GM23248 (cell line): ENCODE measurements at regions not wholly inside any gene's neighbourhood (a gene's known extent, or its start where the extent isn't known, plus 50 kb on each side); places are given as distances from the start of the nearest gene placed in this dataset.
"Not testable (repeated sequence)": the region's sequence is repeated elsewhere in the genome, so short reads cannot be mapped to it uniquely, and the experiment has no call there.

Source experiments
- DNase-seq: peaks from one replicate; pipeline ENCODE4 v3.0.0-alpha.2; 2015
- H2AFZ ChIP-seq: fragments of 200-600 bp; sonication (generic); 2 replicates; pipeline ENCODE4 v1.6.1; 2016; ENCODE audit warnings: antibody characterized with exemption
- H3F3A ChIP-seq: fragments of 200-600 bp; sonication (generic); 2 replicates; pipeline ENCODE4 v1.6.1; 2016; ENCODE audit warnings: mild to moderate bottlenecking, antibody characterized with exemption, mixed run types; ENCODE audit not compliant: insufficient read depth
- H3K27ac ChIP-seq: fragments of 200-600 bp; sonication (generic); 2 replicates; pipeline ENCODE4 v1.5.1; 2016; ENCODE audit warnings: mild to moderate bottlenecking
- H3K27me3 ChIP-seq: fragments of 200-600 bp; sonication (generic); replicated peaks from 2 replicates; pipeline ENCODE4 v1.6.1; 2016; ENCODE audit warnings: mild to moderate bottlenecking; ENCODE audit not compliant: insufficient read depth
- H3K36me3 ChIP-seq: fragments of 200-600 bp; sonication (generic); 2 replicates; pipeline ENCODE4 v1.6.1; 2016; ENCODE audit warnings: low read depth, mild to moderate bottlenecking
- H3K4me1 ChIP-seq: fragments of 200-600 bp; sonication (generic); 2 replicates; pipeline ENCODE4 v1.6.1; 2016; ENCODE audit warnings: mild to moderate bottlenecking; ENCODE audit not compliant: insufficient read depth
- H3K4me2 ChIP-seq: fragments of 200-600 bp; sonication (generic); one replicate; pipeline ENCODE4 v1.6.1; 2016; ENCODE audit warnings: mild to moderate bottlenecking; ENCODE audit not compliant: unreplicated experiment
- H3K4me3 ChIP-seq: fragments of 200-600 bp; sonication (generic); 2 replicates; pipeline ENCODE4 v1.5.1; 2016; ENCODE audit warnings: mild to moderate bottlenecking
- H3K79me2 ChIP-seq: fragments of 200-600 bp; sonication (generic); 2 replicates; pipeline ENCODE4 v1.6.1; 2016; ENCODE audit warnings: mild to moderate bottlenecking; ENCODE audit not compliant: insufficient read depth
- H3K9ac ChIP-seq: fragments of 200-600 bp; sonication (generic); 2 replicates; pipeline ENCODE4 v1.6.1; 2016; ENCODE audit warnings: mild to moderate bottlenecking
- H3K9me2 ChIP-seq: fragments of 200-600 bp; sonication (generic); 2 replicates; pipeline ENCODE4 v1.6.1; 2016; ENCODE audit warnings: mixed run types, mild to moderate bottlenecking, moderate library complexity; ENCODE audit not compliant: insufficient read depth
- H3K9me3 ChIP-seq: fragments of 200-600 bp; sonication (generic); one replicate; pipeline ENCODE4 v1.6.1; 2017; ENCODE audit warnings: low read depth
- H4K20me1 ChIP-seq: fragments of 200-600 bp; sonication (generic); 2 replicates; pipeline ENCODE4 v1.6.0; 2016; ENCODE audit not compliant: insufficient read depth
- EZH2 ChIP-seq: fragments of 200-600 bp; sonication (generic); IDR thresholded peaks from 2 replicates; pipeline ENCODE4 v1.6.1; 2018; ENCODE audit warnings: antibody characterized with exemption, mild to moderate bottlenecking; ENCODE audit not compliant: insufficient read depth, poor library complexity, severe bottlenecking
- EZH2phosphoT487 ChIP-seq: fragments of 200-600 bp; sonication (generic); IDR thresholded peaks from 2 replicates; pipeline ENCODE4 v1.6.1; 2018; ENCODE audit warnings: antibody characterized with exemption, moderate library complexity, mild to moderate bottlenecking, low read depth; ENCODE audit not compliant: insufficient read depth
- WGBS, 2 experiments: methylation state at CpG; one replicate each; pipeline ENCODE4 v1.1.6; 2015 to 2017; ENCODE audit warnings: low lambda C conversion rate in 2 of 2, low coverage in 1 of 2; ENCODE audit errors: missing lambda C conversion rate in 2 of 2; 5-methylcytosine and 5-hydroxymethylcytosine counted together
- in situ Hi-C: fragments of 300-500 bp; cut with MboI; formaldehyde crosslinking; loops from 2 replicates; pipeline ENCODE4 v1.15.0; 2020

DNA sequence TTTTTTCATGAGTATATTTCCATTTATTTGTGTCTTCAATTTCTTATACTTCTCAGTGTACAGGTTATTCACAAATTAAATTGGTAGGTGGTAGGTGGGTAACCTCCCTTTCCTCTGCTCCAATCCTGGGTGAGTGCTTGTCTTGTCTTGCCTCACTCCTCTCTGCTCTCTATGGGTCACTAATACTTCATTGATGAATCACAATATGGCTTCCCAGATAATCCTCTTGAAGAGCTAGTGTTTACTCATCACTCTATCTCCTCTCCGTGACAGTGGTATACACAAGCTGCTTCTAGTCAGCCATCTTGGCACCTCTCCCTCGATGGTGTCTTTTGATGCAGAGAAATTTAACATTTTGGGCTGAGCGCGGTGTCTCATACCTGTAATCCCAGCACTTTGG lies 331.8 kb upstream of the NMUR2 start:
- no peaks in the 10 kb centered on the region for H3K4me1 ChIP-seq
- no peaks in the 10 kb centered on the region for H3K27me3 ChIP-seq
- no peaks in the 10 kb centered on the region for H3F3A ChIP-seq
- no peaks in the 10 kb centered on the region; the same call in 1 of the 2 replicates for H3K9me2 ChIP-seq
- H3K36me3 ChIP-seq = no peaks in the 10 kb centered on the region
- H4K20me1 ChIP-seq = no peaks in the 10 kb centered on the region
- no peak overlapping the region for H3K4me3 ChIP-seq
- H3K9ac ChIP-seq = no peak overlapping the region
- TF ChIP-seq EZH2 (no peak), EZH2phosphoT487 (no peak)
- no peak overlapping the region for H3K4me2 ChIP-seq
- no peaks in the 10 kb centered on the region for H3K79me2 ChIP-seq
- H3K27ac ChIP-seq = no peak overlapping the region
- H2AFZ ChIP-seq = no peak overlapping the region
- H3K9me3 ChIP-seq = no peaks in the 10 kb centered on the region
- DNase-seq = no peak
- in situ Hi-C loops = no loop called here
- WGBS, 2 experiments = 49 to 62% methylated on average over 4 of the region's 4 CpGs

DNA sequence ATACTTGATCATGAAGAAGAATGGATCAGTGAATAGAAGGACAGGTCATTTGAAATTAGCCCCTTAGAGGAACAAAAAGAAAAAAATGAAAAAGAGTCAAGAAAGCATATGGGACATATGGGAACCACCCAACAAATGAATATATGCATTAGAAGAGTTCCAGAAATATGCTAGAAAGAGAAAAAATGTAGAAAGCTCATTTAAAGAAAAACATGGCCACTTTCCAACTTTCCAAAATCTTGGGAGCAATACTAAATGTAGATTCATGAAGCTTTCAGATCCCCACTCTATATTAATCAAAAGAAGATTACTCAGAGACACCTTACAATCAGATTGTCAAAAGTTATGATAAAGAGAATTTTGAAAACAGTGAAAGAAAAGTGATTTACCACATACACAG lies 334.8 kb upstream of the NMUR2 start:
- Histone ChIP-seq H4K20me1 (no peaks in the 10 kb centered on the region), H3K79me2 (no peaks in the 10 kb centered on the region), H3K36me3 (no peaks in the 10 kb centered on the region), H2AFZ (no peak overlapping the region), H3K27ac (no peak overlapping the region), H3F3A (no peaks in the 10 kb centered on the region), H3K27me3 (no peaks in the 10 kb centered on the region), H3K4me1 (no peaks in the 10 kb centered on the region), H3K4me2 (no peak overlapping the region), H3K9me2 (no peaks in the 10 kb centered on the region), H3K4me3 (no peak overlapping the region), H3K9me3 (no peaks in the 10 kb centered on the region), H3K9ac (no peak overlapping the region)
- in situ Hi-C loops = no loop called here
- TF ChIP-seq EZH2phosphoT487 = no peak
- TF ChIP-seq EZH2 = no peak
- DNase-seq = no peak

DNA sequence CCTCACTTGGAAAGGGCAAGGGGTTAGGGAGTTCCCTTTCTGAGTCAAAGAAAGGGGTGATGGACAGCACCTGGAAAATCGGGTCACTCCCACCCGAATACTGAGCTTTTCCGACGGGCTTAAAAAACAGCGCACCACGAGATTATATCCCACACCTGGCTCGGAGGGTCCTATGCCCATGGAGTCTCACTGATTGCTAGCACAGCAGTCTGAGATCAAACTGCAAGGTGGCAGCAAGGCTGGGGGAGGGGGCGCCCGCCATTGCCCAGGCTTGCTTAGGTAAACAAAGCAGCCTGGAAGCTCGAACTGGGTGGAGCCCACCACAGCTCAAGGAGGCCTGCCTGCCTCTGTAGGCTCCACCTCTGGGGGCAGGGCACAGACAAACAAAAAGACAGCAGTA lies 336.0 kb upstream of the NMUR2 start:
- H3K9ac ChIP-seq, H3K9me2 ChIP-seq, H3K27me3 ChIP-seq, H2AFZ ChIP-seq, H3F3A ChIP-seq, H3K79me2 ChIP-seq, in situ Hi-C loops, H3K9me3 ChIP-seq, H3K4me3 ChIP-seq, H3K4me1 ChIP-seq, H4K20me1 ChIP-seq, H3K36me3 ChIP-seq, H3K27ac ChIP-seq, DNase-seq, H3K4me2 ChIP-seq: not testable (repeated sequence)
- 37 to 41% methylated on average over 10 of the region's 10 CpGs for WGBS, 2 experiments

DNA sequence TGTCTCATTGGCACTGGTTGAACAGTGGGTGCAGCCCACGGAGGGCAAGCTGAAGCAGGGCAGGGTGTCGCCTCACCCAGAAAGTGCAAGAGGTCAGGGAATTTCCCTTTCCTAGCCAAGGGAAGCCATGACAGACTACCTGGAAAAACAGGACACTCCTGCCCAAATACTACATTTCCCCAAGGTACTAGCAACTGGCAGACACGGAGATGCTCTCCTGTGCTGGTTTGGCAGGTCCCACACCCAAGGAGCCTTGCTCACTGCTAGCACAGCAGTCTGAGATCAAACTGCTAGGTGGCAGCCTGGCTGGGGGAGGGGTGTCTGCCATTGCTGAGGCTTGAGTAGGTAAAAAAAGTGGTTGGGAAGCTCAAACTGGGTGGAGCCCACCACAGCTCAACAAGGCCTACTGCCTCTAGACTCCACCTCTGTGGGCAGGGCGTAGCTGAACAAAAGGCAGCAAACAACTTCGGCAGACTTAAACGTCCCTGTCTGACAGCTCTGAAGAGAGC lies 382.7 kb upstream of the NMUR2 start:
- H3K9ac ChIP-seq, DNase-seq, H2AFZ ChIP-seq, H3K79me2 ChIP-seq, H3K27ac ChIP-seq, H3K4me3 ChIP-seq, H3K27me3 ChIP-seq, H3K36me3 ChIP-seq, H3F3A ChIP-seq, H3K9me3 ChIP-seq, in situ Hi-C loops, H3K4me1 ChIP-seq, H4K20me1 ChIP-seq, H3K4me2 ChIP-seq, H3K9me2 ChIP-seq: not testable (repeated sequence)
- WGBS, 2 experiments = 34 to 38% methylated on average over 6 of the region's 6 CpGs

DNA sequence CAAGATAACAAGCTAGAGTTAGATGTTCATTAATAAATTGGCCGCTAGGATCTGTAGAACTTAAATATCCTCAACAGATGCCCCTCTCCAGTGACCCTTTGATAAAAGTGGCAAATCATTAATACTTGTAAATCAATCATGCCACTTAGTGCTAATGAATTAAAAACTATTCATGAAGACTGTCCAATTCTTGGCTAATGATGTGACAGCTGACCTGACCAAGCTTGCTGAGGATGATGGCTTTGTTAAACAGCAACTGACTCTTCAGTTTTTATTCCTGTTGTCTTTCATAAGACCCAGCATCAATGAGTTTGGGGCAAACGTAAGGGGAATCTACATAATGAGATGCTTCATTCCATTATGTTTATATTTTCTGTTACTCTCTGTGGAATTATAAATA lies 396.8 kb upstream of the NMUR2 start:
- Histone ChIP-seq H3K9ac (no peak overlapping the region), H3K9me3 (peaks cover 3% of the 10 kb centered on the region), H3K27me3 (no peaks in the 10 kb centered on the region), H3K79me2 (no peaks in the 10 kb centered on the region), H3K4me1 (no peaks in the 10 kb centered on the region), H4K20me1 (no peaks in the 10 kb centered on the region), H3K27ac (no peak overlapping the region), H2AFZ (no peak overlapping the region), H3K4me2 (no peak overlapping the region), H3K36me3 (no peaks in the 10 kb centered on the region), H3K4me3 (no peak overlapping the region), H3K9me2 (no peaks in the 10 kb centered on the region), H3F3A (no peaks in the 10 kb centered on the region)
- in situ Hi-C loops = no loop called here
- no peak for DNase-seq
- 17 to 19% methylated on average over 2 of the region's 2 CpGs for whole genome bisulfite sequencing, 2 experiments
- TF ChIP-seq EZH2 (no peak), EZH2phosphoT487 (no peak)
